GM12878 (cell line): ENCODE measurements at regions not wholly inside any gene's neighbourhood (a gene's known extent, or its start where the extent isn't known, plus 50 kb on each side); places are given as distances from the start of the nearest gene placed in this dataset.

Experiments
- ATF7 ChIP-seq: fragments of 450-650 bp; IDR thresholded peaks from 2 replicates; pipeline ENCODE4 v1.6.1; 2016; ENCODE audit warnings: low read depth, mild to moderate bottlenecking
- FOS ChIP-seq: IDR thresholded peaks from 3 replicates; pipeline ENCODE4 v1.6.1; 2011; ENCODE audit warnings: borderline replicate concordance; ENCODE audit not compliant: insufficient read length; ENCODE audit errors: extremely low read depth
- HDAC6 ChIP-seq: fragments of 200-600 bp; sonication (generic); IDR thresholded peaks from one replicate; pipeline ENCODE4 v1.8.0; 2017; ENCODE audit warnings: antibody characterized with exemption; ENCODE audit not compliant: unreplicated experiment
- KDM1A ChIP-seq: fragments of 200-600 bp; sonication (generic); IDR thresholded peaks from 2 replicates; pipeline ENCODE4 v1.6.1; 2016; ENCODE audit warnings: borderline replicate concordance
- POLR2A ChIP-seq: IDR thresholded peaks from 2 replicates; pipeline ENCODE4 v1.6.1; 2011; ENCODE audit warnings: low read depth, mild to moderate bottlenecking, low read length
- RFX5 ChIP-seq: IDR thresholded peaks from 2 replicates; pipeline ENCODE4 v1.6.1; 2011; ENCODE audit warnings: low read depth, low read length, improper control_type of control experiment
- SP1 ChIP-seq: IDR thresholded peaks from one replicate; pipeline ENCODE4 v1.6.1; 2011; ENCODE audit warnings: low read depth, low read length
- ZNF207 ChIP-seq: fragments of 450-650 bp; IDR thresholded peaks from 2 replicates; pipeline ENCODE4 v1.6.1; 2014; ENCODE audit warnings: antibody characterized with exemption, mild to moderate bottlenecking, borderline replicate concordance
- TF ChIP-seq, protein P1 (sequence below): fragments of 450-650 bp; IDR thresholded peaks from 2 replicates; pipeline ENCODE4 v1.6.1; 2017; ENCODE audit warnings: mild to moderate bottlenecking, low read depth, inconsistent platforms; ENCODE audit not compliant: poor library complexity, severe bottlenecking
- TF ChIP-seq, protein P2 (sequence below): IDR thresholded peaks from 2 replicates; pipeline ENCODE4 v1.6.1; 2012; ENCODE audit warnings: low read length, inconsistent platforms
- TF ChIP-seq, protein P3 (sequence below), 3 experiments: IDR thresholded peaks in 2 of 3; conservative IDR thresholded peaks in 1 of 3; 2 replicates each; pipeline ENCODE4 v1.5.1; 2011; ENCODE audit warnings: low read depth in 3 of 3, low read length in 3 of 3, mild to moderate bottlenecking in 3 of 3, control low read depth in 2 of 3, moderate library complexity in 2 of 3, inconsistent platforms in 1 of 3, mixed read lengths in 1 of 3; ENCODE audit not compliant: control insufficient read depth in 2 of 3, insufficient read depth in 1 of 3; ENCODE audit errors: extremely low read depth in 1 of 3
- TF ChIP-seq, protein P4 (sequence below): IDR thresholded peaks from 2 replicates; pipeline ENCODE4 v1.6.1; 2012; ENCODE audit warnings: mild to moderate bottlenecking, low read depth, low read length
- TF ChIP-seq, protein P5 (sequence below): fragments of 450-650 bp; formaldehyde crosslinking; IDR thresholded peaks from 2 replicates; pipeline ENCODE4 v1.5.0; 2022; ENCODE audit warnings: mild to moderate bottlenecking, missing genetic modification characterization

DNA sequence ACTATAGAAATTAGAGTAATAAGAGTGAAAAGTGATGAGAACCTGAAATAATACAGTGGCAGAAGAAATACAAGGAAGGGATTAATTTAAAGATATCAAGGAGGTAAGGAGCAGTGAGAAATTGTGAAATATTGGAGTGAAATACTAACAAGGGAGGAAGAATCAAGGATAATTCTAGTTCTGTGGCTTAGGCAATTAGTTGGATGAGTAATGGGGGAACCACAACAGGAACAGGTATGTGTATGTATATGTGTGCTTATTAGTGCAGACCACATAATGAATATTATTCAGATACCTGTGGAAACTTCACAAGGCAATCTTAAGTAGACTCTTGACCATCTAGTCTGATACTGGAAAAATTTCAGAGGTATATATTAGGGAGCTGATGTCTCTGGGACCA lies 143.3 kb downstream of the TINAG start:
- TF ChIP-seq, protein P1, sequence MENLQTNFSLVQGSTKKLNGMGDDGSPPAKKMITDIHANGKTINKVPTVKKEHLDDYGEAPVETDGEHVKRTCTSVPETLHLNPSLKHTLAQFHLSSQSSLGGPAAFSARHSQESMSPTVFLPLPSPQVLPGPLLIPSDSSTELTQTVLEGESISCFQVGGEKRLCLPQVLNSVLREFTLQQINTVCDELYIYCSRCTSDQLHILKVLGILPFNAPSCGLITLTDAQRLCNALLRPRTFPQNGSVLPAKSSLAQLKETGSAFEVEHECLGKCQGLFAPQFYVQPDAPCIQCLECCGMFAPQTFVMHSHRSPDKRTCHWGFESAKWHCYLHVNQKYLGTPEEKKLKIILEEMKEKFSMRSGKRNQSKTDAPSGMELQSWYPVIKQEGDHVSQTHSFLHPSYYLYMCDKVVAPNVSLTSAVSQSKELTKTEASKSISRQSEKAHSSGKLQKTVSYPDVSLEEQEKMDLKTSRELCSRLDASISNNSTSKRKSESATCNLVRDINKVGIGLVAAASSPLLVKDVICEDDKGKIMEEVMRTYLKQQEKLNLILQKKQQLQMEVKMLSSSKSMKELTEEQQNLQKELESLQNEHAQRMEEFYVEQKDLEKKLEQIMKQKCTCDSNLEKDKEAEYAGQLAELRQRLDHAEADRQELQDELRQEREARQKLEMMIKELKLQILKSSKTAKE: no peak
- TF ChIP-seq SP1: no peak
- TF ChIP-seq, protein P2, sequence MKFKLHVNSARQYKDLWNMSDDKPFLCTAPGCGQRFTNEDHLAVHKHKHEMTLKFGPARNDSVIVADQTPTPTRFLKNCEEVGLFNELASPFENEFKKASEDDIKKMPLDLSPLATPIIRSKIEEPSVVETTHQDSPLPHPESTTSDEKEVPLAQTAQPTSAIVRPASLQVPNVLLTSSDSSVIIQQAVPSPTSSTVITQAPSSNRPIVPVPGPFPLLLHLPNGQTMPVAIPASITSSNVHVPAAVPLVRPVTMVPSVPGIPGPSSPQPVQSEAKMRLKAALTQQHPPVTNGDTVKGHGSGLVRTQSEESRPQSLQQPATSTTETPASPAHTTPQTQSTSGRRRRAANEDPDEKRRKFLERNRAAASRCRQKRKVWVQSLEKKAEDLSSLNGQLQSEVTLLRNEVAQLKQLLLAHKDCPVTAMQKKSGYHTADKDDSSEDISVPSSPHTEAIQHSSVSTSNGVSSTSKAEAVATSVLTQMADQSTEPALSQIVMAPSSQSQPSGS: no peak
- TF ChIP-seq, protein P3, sequence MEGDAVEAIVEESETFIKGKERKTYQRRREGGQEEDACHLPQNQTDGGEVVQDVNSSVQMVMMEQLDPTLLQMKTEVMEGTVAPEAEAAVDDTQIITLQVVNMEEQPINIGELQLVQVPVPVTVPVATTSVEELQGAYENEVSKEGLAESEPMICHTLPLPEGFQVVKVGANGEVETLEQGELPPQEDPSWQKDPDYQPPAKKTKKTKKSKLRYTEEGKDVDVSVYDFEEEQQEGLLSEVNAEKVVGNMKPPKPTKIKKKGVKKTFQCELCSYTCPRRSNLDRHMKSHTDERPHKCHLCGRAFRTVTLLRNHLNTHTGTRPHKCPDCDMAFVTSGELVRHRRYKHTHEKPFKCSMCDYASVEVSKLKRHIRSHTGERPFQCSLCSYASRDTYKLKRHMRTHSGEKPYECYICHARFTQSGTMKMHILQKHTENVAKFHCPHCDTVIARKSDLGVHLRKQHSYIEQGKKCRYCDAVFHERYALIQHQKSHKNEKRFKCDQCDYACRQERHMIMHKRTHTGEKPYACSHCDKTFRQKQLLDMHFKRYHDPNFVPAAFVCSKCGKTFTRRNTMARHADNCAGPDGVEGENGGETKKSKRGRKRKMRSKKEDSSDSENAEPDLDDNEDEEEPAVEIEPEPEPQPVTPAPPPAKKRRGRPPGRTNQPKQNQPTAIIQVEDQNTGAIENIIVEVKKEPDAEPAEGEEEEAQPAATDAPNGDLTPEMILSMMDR (IDR thresholded peaks at IDR 0.05 in 2 of 3, conservative IDR thresholded peaks at IDR 0.05 in 1 of 3; ENCODE audit: control insufficient read depth in 2 of 3, extremely low read depth in 1 of 3, insufficient read depth in 1 of 3, low read depth in 3 of 3, low read length in 3 of 3): no peak
- TF ChIP-seq, protein P4, sequence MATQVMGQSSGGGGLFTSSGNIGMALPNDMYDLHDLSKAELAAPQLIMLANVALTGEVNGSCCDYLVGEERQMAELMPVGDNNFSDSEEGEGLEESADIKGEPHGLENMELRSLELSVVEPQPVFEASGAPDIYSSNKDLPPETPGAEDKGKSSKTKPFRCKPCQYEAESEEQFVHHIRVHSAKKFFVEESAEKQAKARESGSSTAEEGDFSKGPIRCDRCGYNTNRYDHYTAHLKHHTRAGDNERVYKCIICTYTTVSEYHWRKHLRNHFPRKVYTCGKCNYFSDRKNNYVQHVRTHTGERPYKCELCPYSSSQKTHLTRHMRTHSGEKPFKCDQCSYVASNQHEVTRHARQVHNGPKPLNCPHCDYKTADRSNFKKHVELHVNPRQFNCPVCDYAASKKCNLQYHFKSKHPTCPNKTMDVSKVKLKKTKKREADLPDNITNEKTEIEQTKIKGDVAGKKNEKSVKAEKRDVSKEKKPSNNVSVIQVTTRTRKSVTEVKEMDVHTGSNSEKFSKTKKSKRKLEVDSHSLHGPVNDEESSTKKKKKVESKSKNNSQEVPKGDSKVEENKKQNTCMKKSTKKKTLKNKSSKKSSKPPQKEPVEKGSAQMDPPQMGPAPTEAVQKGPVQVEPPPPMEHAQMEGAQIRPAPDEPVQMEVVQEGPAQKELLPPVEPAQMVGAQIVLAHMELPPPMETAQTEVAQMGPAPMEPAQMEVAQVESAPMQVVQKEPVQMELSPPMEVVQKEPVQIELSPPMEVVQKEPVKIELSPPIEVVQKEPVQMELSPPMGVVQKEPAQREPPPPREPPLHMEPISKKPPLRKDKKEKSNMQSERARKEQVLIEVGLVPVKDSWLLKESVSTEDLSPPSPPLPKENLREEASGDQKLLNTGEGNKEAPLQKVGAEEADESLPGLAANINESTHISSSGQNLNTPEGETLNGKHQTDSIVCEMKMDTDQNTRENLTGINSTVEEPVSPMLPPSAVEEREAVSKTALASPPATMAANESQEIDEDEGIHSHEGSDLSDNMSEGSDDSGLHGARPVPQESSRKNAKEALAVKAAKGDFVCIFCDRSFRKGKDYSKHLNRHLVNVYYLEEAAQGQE: no peak
- TF ChIP-seq RFX5: no peak
- TF ChIP-seq, protein P5, sequence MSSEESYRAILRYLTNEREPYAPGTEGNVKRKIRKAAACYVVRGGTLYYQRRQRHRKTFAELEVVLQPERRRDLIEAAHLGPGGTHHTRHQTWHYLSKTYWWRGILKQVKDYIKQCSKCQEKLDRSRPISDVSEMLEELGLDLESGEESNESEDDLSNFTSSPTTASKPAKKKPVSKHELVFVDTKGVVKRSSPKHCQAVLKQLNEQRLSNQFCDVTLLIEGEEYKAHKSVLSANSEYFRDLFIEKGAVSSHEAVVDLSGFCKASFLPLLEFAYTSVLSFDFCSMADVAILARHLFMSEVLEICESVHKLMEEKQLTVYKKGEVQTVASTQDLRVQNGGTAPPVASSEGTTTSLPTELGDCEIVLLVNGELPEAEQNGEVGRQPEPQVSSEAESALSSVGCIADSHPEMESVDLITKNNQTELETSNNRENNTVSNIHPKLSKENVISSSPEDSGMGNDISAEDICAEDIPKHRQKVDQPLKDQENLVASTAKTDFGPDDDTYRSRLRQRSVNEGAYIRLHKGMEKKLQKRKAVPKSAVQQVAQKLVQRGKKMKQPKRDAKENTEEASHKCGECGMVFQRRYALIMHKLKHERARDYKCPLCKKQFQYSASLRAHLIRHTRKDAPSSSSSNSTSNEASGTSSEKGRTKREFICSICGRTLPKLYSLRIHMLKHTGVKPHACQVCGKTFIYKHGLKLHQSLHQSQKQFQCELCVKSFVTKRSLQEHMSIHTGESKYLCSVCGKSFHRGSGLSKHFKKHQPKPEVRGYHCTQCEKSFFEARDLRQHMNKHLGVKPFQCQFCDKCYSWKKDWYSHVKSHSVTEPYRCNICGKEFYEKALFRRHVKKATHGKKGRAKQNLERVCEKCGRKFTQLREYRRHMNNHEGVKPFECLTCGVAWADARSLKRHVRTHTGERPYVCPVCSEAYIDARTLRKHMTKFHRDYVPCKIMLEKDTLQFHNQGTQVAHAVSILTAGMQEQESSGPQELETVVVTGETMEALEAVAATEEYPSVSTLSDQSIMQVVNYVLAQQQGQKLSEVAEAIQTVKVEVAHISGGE (CRISPR knock-in tag): no peak
- no peak for TF ChIP-seq POLR2A
- no peak for TF ChIP-seq ATF7
- TF ChIP-seq KDM1A: no peak
- TF ChIP-seq HDAC6: no peak
- TF ChIP-seq ZNF207: no peak
- TF ChIP-seq FOS: no peak
